ENCODE measurements at regions not wholly inside any gene's neighbourhood (a gene's known extent, or its start where the extent isn't known, plus 50 kb on each side); places are given as distances from the start of the nearest gene placed in this dataset.
A peak's percentile ranks its signal among the peaks of the same experiment; 100 is the strongest.
"Not testable (repeated sequence)": the region's sequence is repeated elsewhere in the genome, so short reads cannot be mapped to it uniquely, and the experiment has no call there.

DNA sequence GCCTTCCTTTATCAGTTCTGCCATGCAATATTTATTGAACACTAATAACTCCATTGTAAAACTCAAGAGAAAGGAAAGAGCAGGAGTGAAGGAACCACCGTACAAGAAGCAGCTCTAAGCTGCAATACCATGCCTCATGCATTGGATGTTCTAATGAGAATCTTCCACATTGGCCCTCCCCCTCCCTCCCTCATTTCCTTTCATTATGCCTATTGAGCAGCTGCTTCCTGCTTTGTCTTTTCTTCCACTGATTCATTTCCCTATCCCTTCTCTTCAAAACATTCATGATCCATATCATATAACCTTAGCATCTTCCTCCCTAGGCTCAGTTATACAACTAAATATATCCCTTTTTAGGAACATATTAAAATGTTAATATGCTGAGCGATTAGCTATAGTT lies 698.7 kb upstream of the GOLIM4 start:
- Mint-ChIP-seq H3K4me1 (ENCODE audit: low read depth) (no peaks in the 10 kb centered on the region), H3K4me3 (no peak overlapping the region), H3K9me3 (no peaks in the 10 kb centered on the region), H3K36me3 (ENCODE audit: low read depth) (no peaks in the 10 kb centered on the region), H3K27me3 (ENCODE audit: low read depth) (no peaks in the 10 kb centered on the region), H3K27ac (no peak overlapping the region)
- CTCF ChIA-PET, result no interaction called here
- DNase-seq, result no peak
- intact Hi-C loops (cut with micrococcal nuclease), result no loop called here

DNA sequence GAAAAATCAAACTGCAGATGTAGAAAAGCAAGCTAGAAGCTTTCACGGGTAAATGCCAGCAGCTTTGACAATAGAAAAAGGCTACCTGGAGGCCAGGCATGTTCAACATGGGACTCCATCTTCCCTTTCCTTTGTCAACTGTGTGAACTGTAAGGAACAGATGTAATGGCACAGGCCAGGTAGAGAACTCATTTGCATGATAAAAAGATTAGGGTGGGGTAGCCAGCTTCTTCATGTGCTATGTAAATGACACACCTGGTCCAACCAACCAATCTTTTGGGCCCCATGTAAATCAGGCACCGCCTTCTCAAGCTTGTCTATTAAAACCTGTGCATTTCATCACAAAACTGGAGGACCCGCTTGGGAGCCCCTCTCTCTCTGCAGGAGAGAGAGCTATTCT lies 686.5 kb upstream of the GOLIM4 start:
- H3K4me3 Mint-ChIP-seq, result no peak overlapping the region
- no peaks in the 10 kb centered on the region for H3K4me1 Mint-ChIP-seq (ENCODE audit: low read depth)
- H3K36me3 Mint-ChIP-seq (ENCODE audit: low read depth), result no peaks in the 10 kb centered on the region
- no peaks in the 10 kb centered on the region for H3K27me3 Mint-ChIP-seq (ENCODE audit: low read depth)
- no peak for DNase-seq
- intact Hi-C loops (cut with micrococcal nuclease), result no loop called here
- H3K9me3 Mint-ChIP-seq, result peaks cover 2% of the 10 kb centered on the region
- no peak overlapping the region for H3K27ac Mint-ChIP-seq
- CTCF ChIA-PET, result no interaction called here

DNA sequence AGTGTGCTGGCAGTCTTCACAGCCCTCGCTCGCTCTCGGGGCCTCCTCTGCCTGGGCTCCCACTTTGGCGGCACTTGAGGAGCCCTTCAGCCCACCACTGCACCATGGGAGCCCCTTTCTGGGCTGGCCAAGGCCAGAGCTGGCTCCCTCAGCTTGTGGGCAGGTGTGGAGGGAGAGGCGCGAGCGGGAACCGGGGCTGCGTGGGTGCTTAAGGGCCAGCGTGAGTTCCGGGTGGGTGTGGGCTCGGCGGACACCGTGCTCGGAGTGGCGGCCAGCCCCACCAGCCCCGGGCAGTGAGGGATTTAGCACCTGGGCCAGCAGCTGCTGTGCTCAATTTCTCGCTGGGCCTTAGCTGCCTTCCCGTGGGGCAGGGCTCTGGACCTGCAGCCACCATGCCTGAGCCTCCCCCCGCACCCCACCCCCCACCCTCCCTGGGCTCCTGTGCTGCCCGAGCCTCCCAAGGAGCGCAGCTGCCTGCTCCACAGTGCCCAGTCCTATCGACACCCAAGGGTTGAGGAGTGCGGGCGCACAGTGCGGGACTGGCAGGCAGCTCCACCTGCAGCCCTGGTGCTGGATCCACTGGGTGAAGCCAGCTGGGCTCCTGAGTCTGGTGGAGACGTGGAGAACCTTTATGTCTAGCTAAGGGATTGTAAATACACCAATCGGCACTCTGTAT lies 684.4 kb upstream of the GOLIM4 start:
- H3K27ac Mint-ChIP-seq; H3K36me3 Mint-ChIP-seq (ENCODE audit: low read depth); H3K9me3 Mint-ChIP-seq; intact Hi-C loops (cut with micrococcal nuclease); H3K4me1 Mint-ChIP-seq (ENCODE audit: low read depth); CTCF ChIA-PET; H3K4me3 Mint-ChIP-seq; DNase-seq; H3K27me3 Mint-ChIP-seq (ENCODE audit: low read depth): not testable (repeated sequence)

DNA sequence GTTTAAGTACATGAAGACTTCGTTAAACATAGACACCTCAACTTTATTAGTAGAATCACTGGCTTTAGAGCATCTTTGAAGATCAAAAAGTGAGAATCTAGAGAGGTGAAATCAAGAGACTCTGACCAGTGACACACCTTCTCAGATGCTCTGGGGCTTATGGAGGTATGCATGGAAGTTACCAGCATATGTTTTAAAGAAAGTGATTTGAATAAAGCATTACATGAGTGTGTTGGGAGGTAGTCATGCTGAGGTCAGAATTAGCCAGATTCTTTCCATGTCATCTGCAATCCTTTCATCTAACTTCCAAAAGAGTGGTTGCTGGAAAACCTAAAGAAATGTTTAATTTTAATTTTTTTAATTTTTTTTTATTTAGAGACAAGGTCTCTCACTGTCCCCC lies 658.0 kb upstream of the GOLIM4 start:
- Mint-ChIP-seq H3K27ac (no peak overlapping the region), H3K4me3 (no peak overlapping the region), H3K9me3 (peaks cover 6% of the 10 kb centered on the region), H3K36me3 (ENCODE audit: low read depth) (no peaks in the 10 kb centered on the region), H3K27me3 (ENCODE audit: low read depth) (no peaks in the 10 kb centered on the region), H3K4me1 (ENCODE audit: low read depth) (no peaks in the 10 kb centered on the region)
- intact Hi-C loops (cut with micrococcal nuclease), result no loop called here
- CTCF ChIA-PET, result no interaction called here
- no peak for DNase-seq

DNA sequence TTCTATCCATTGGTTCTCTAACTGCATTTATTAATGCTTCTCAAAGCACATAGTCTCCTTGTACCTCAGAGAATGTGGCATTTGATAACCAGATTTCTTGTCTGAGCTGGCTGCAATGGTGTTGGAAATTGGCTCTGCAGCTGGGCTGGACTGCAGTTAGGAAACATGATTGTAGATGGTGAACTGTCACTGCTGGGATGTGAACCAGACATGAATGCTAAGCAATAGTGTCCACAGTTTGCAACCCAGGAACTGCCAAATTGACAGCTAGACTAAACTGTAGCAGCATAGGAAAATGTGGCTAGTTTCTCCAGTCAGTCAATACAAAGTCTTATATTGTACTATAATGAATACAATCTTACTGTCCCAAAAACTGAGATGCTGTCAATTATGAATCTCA lies 656.6 kb upstream of the GOLIM4 start:
- Mint-ChIP-seq H3K9me3 (peaks cover 4% of the 10 kb centered on the region), H3K4me1 (ENCODE audit: low read depth) (no peaks in the 10 kb centered on the region), H3K27ac (no peak overlapping the region), H3K36me3 (ENCODE audit: low read depth) (no peaks in the 10 kb centered on the region), H3K4me3 (no peak overlapping the region), H3K27me3 (ENCODE audit: low read depth) (no peaks in the 10 kb centered on the region)
- intact Hi-C loops (cut with micrococcal nuclease), result no loop called here
- no peak for DNase-seq
- CTCF ChIA-PET, result no interaction called here

DNA sequence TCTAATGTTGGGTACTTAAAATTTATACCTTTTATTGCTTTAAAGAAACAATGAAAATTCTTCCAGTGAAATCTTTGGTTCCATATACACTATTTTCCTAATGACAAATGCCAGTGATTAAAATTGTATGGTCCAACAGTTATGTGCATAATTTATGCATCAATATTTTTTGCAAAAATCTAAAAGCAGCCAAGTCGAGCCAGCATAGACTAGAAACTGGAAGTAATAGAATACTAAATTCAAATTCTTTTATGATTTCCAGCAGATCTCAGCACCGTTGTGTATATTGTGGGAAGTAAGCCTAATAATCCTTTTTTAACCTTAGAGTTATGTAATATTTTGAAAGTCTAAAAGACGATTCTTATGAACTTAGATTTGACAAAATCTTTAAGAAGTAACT lies 652.0 kb upstream of the GOLIM4 start:
- intact Hi-C loops (cut with micrococcal nuclease), result no loop called here
- H3K36me3 Mint-ChIP-seq (ENCODE audit: low read depth), result no peaks in the 10 kb centered on the region
- DNase-seq, result no peak

DNA sequence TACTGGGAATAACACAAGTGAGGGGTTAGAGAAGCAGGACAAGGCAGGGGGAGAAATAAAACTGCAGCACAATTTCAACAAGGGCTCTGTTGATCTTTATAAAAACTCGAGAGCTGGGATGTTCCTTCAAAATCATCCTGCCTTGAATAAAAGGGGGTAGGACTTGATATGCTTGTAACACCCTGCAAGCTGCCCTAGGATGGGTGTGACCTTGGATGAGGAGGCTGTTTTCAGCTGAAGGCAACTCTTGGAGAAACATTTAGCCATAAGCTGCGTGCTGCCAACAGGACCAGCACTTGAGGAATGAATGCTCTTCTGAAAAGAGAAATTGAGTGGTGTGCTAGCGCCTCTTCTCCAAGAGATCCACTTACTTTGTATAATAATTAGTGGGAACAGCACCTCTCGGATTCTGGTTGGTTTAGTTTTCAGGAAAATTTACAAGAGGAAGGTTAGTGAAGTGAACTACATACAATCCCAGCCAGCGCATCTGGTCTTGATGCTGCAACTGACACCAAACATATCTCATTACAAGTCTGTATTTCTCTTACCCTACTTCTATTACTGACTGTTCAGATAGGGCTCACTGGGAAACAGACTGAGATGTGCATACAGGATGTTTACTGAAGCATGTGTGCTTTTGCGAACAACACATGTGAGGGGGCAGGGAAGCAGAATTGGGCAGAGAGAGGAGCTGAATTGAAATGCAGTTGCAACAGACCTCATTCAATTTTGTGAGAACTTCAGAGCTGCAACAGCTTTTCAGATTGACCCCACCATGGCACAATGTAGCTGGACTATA lies 643.0 kb upstream of the GOLIM4 start:
- Mint-ChIP-seq H3K4me3 (no peak overlapping the region), H3K27me3 (ENCODE audit: low read depth) (no peaks in the 10 kb centered on the region), H3K36me3 (ENCODE audit: low read depth) (no peaks in the 10 kb centered on the region), H3K27ac (no peak overlapping the region), H3K9me3 (peaks cover 11% of the 10 kb centered on the region), H3K4me1 (ENCODE audit: low read depth) (no peaks in the 10 kb centered on the region)
- DNase-seq, result no peak
- CTCF ChIA-PET, result interaction anchor here (0.5 kb wide), 1 partner anchor 62 kb away, joined by 5 read pairs; no protein-coding TSS in a partner anchor
- intact Hi-C loops (cut with micrococcal nuclease), result no loop called here

More for the DNA sequence above, 652.0 kb upstream of the GOLIM4 start:
- Mint-ChIP-seq H3K4me3 (no peak overlapping the region), H3K9me3 (peaks cover 4% of the 10 kb centered on the region), H3K27me3 (ENCODE audit: low read depth) (no peaks in the 10 kb centered on the region), H3K27ac (no peak overlapping the region), H3K4me1 (ENCODE audit: low read depth) (no peaks in the 10 kb centered on the region)
- CTCF ChIA-PET, result no interaction called here

DNA sequence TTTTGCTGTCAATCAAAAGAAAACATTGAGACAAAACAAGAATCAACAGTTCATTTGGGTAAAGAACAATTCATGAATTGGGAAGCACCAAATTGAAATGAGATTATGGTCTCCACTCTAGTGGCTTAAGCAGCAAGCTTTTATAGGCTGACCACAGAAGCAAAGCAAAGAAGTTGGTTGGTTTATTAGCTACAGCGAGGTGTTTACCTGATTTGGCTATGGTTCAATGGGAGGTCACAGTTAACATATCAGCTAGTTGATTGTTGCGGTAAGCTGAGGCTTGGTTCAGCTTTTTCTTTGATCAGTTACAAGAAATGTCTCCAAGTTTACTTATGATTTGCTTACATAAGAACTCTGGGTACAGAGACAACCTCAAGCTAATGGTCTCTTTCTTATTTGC lies 640.5 kb upstream of the GOLIM4 start:
- CTCF ChIA-PET, result no interaction called here
- Mint-ChIP-seq H3K4me1 (ENCODE audit: low read depth) (no peaks in the 10 kb centered on the region), H3K27ac (no peak overlapping the region), H3K9me3 (peaks cover 15% of the 10 kb centered on the region), H3K4me3 (no peak overlapping the region), H3K27me3 (ENCODE audit: low read depth) (no peaks in the 10 kb centered on the region), H3K36me3 (ENCODE audit: low read depth) (no peaks in the 10 kb centered on the region)
- intact Hi-C loops (cut with micrococcal nuclease), result no loop called here
- no peak for DNase-seq

DNA sequence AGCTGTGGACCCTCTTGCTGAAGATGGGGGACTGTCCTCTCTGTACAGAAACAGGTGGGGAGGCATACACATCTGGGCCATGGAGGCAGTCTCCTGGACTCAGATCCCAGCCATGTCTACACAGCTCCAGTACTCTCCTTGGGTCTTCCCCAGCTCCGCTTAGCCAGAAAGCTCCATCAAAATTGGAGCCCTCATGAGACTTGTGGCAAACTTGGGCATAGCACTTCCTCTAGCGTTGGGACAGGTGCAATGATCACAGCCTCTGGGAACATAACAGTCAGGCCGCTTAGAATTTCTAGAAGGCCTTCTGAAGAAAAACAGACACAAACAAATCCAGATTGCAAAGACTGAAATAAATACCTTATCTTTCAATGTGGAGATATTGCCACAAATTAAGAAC lies 634.3 kb upstream of the GOLIM4 start:
- intact Hi-C loops (cut with micrococcal nuclease), result no loop called here
- CTCF ChIA-PET, result interaction anchor here (0.7 kb wide), 1 partner anchor 524 kb away, joined by 3 read pairs; no protein-coding TSS in a partner anchor
- H3K9me3 Mint-ChIP-seq, result peaks cover 18% of the 10 kb centered on the region

DNA sequence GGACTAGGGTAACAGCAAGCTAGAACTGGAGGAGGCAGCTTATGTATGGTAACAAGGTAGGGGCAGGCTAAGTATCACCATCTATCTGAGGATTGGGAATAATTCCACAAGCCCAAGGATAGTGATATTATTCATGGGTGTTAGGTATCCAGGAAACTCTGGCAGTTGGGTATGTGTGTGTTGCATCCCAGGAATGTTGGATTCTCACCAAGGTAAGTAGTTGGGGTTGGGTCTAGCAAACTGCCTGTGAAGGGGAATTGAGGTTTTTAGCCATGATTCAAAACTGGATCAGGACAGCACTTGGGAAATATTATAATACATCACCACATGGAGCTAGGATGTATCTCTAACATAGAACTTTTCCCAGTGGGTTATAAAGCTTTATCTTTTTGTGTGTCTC lies 626.4 kb upstream of the GOLIM4 start:
- H3K27ac Mint-ChIP-seq, result no peak overlapping the region
- H3K9me3 Mint-ChIP-seq, result peaks cover 3% of the 10 kb centered on the region
- no peaks in the 10 kb centered on the region for H3K4me1 Mint-ChIP-seq (ENCODE audit: low read depth)
- H3K4me3 Mint-ChIP-seq, result no peak overlapping the region
- H3K36me3 Mint-ChIP-seq (ENCODE audit: low read depth), result no peaks in the 10 kb centered on the region
- CTCF ChIA-PET, result no interaction called here
- DNase-seq, result no peak
- intact Hi-C loops (cut with micrococcal nuclease), result no loop called here
- no peaks in the 10 kb centered on the region for H3K27me3 Mint-ChIP-seq (ENCODE audit: low read depth)

More for the DNA sequence above, 634.3 kb upstream of the GOLIM4 start:
- H3K4me3 Mint-ChIP-seq, result no peak overlapping the region
- no peak overlapping the region for H3K27ac Mint-ChIP-seq
- no peaks in the 10 kb centered on the region for H3K4me1 Mint-ChIP-seq (ENCODE audit: low read depth)
- no peaks in the 10 kb centered on the region for H3K27me3 Mint-ChIP-seq (ENCODE audit: low read depth)
- H3K36me3 Mint-ChIP-seq (ENCODE audit: low read depth), result no peaks in the 10 kb centered on the region
- DNase-seq, result no peak

DNA sequence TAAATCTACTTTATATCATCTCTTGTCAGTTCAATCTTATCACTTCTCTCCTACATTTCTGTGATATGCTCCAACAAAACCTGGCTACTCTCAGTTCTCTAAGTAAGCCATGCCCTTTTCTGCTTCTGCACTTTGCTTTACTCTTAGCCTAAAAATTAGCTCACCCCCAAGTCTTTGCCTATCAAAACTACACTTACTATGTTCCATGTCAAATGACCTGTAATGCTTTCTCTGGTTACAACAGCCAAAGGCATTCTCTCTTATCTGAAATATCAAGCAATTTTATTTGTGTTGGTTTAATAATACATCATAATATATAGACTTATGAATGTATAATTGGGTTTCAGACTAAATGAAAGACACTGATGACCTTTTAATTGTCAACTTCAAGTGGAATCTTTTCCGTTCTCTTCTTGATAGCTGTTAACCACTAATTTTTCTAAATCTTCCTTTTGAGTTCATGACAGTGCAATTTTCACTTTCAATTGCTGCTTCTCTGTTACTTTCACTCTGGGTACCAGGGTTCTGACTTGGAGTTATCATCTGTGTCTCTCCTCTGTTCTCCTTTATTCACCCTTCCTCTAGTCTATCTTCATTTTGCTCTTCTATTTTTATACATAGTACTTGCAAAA lies 619.0 kb upstream of the GOLIM4 start:
- no peaks in the 10 kb centered on the region for H3K27me3 Mint-ChIP-seq (ENCODE audit: low read depth)
- intact Hi-C loops (cut with micrococcal nuclease), result no loop called here
- CTCF ChIA-PET, result interaction anchor here (0.6 kb wide), 1 partner anchor 1609 kb away, joined by 6 read pairs; no protein-coding TSS in a partner anchor
- H3K9me3 Mint-ChIP-seq, result peaks cover 5% of the 10 kb centered on the region
- no peak overlapping the region for H3K27ac Mint-ChIP-seq
- no peaks in the 10 kb centered on the region for H3K4me1 Mint-ChIP-seq (ENCODE audit: low read depth)
- no peaks in the 10 kb centered on the region for H3K36me3 Mint-ChIP-seq (ENCODE audit: low read depth)
- H3K4me3 Mint-ChIP-seq, result no peak overlapping the region
- DNase-seq, result no peak

DNA sequence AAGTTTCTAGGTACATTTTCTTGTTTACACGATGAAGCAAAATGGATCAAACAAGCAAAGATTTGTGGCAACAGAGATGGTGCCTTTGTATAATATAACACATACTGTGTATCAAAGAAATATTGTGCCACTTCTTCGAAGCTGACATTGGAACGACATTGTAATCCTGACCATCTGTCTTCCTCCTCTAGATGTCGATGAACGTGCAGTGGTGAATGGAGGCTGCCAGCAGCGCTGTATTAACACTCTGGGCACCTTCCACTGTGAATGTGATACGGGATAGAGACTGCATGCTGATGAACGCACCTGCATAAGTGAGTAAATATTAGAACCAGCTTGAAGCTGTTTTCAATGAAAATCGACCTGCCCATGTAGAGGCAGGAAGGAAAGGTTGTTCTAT lies 613.3 kb upstream of the GOLIM4 start:
- CTCF ChIA-PET, result no interaction called here
- no peaks in the 10 kb centered on the region for H3K4me1 Mint-ChIP-seq (ENCODE audit: low read depth)
- no peak for DNase-seq
- H3K4me3 Mint-ChIP-seq, result no peak overlapping the region
- H3K27me3 Mint-ChIP-seq (ENCODE audit: low read depth), result no peaks in the 10 kb centered on the region
- H3K36me3 Mint-ChIP-seq (ENCODE audit: low read depth), result no peaks in the 10 kb centered on the region
- intact Hi-C loops (cut with micrococcal nuclease), result no loop called here
- H3K9me3 Mint-ChIP-seq, result peaks cover 5% of the 10 kb centered on the region
- H3K27ac Mint-ChIP-seq, result peak overlapping the region; percentile 70

DNA sequence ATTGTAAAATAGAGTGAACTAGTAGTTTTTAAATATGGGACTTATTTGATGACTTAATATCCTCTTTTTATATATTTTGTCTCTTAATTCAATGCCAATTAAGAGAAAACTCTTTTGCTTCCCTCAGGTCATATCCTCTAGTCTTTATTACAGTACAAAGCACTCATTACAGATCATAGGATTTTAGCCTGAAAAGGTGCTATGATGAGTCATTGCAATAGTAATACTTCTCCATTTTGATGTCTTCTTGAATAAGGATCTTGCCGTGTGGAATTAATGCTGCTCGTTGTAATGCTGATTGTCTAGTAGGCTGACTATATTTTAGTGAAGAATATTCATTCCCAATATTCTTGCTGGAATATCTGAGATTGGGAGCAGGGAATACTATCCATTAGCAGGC lies 612.2 kb upstream of the GOLIM4 start:
- DNase-seq, result no peak
- no peak overlapping the region for H3K4me3 Mint-ChIP-seq
- CTCF ChIA-PET, result no interaction called here
- no peaks in the 10 kb centered on the region for H3K36me3 Mint-ChIP-seq (ENCODE audit: low read depth)
- H3K9me3 Mint-ChIP-seq, result peaks cover 5% of the 10 kb centered on the region
- H3K4me1 Mint-ChIP-seq (ENCODE audit: low read depth), result no peaks in the 10 kb centered on the region
- no peak overlapping the region for H3K27ac Mint-ChIP-seq
- H3K27me3 Mint-ChIP-seq (ENCODE audit: low read depth), result no peaks in the 10 kb centered on the region
- intact Hi-C loops (cut with micrococcal nuclease), result no loop called here

Data from activated naive CD4-positive, alpha-beta T cell treated with anti-CD3 and anti-CD28 coated beads for 36 hours (primary cell).